GM21529 (cell line): ENCODE measurements at regions not wholly inside any gene's neighbourhood (a gene's known extent, or its start where the extent isn't known, plus 50 kb on each side); places are given as distances from the start of the nearest gene placed in this dataset.
"Not testable (repeated sequence)": the region's sequence is repeated elsewhere in the genome, so short reads cannot be mapped to it uniquely, and the experiment has no call there.

Source experiments
- ATAC-seq: cut with Tn5 transposase; IDR thresholded peaks from one replicate; pipeline ENCODE4 v1.9.1; 2021; ENCODE audit not compliant: unreplicated experiment

GRCh38 chr1:103353391-103353790 is 172.1 kb upstream of the RNPC3 start:
- no peak for ATAC-seq

- ATAC-seq, result no peak
Measured at GRCh38 chr1:103348136-103348535, 177.4 kb upstream of the RNPC3 start.

- no peak for ATAC-seq
Measured at GRCh38 chr1:103344930-103345329, 180.6 kb upstream of the RNPC3 start.

GRCh38 chr1:103341377-103341880 is 184.1 kb upstream of the RNPC3 start:
- peak; percentile 47 for ATAC-seq

- no peak for ATAC-seq
Measured at GRCh38 chr1:103337779-103338178, 187.7 kb upstream of the RNPC3 start.

- ATAC-seq, result no peak
Measured at GRCh38 chr1:103336408-103336807, 189.1 kb upstream of the RNPC3 start.

GRCh38 chr1:103333141-103333540 is 192.4 kb upstream of the RNPC3 start:
- ATAC-seq, result peak; percentile 91

- ATAC-seq, result peak; percentile 62
Measured at GRCh38 chr1:103327054-103327719, 198.3 kb upstream of the RNPC3 start.

GRCh38 chr1:103326595-103326994 is 198.9 kb upstream of the RNPC3 start:
- no peak for ATAC-seq

GRCh38 chr1:103309786-103310185 is 201.5 kb upstream of the COL11A1 start:
- no peak for ATAC-seq

GRCh38 chr1:103307751-103308150 is 199.4 kb upstream of the COL11A1 start:
- no peak for ATAC-seq

- ATAC-seq, result no peak
Measured at GRCh38 chr1:103283841-103284669, 175.7 kb upstream of the COL11A1 start.

GRCh38 chr1:103283371-103283770 is 175.0 kb upstream of the COL11A1 start:
- no peak for ATAC-seq

- ATAC-seq, result no peak
Measured at GRCh38 chr1:103275725-103276124, 167.4 kb upstream of the COL11A1 start.

GRCh38 chr1:103274886-103275285 is 166.6 kb upstream of the COL11A1 start:
- no peak for ATAC-seq

GRCh38 chr1:103273106-103273505 is 164.8 kb upstream of the COL11A1 start:
- no peak for ATAC-seq

- not testable (repeated sequence) for ATAC-seq
Measured at GRCh38 chr1:103271471-103271870, 163.1 kb upstream of the COL11A1 start.

- no peak for ATAC-seq
Measured at GRCh38 chr1:103267893-103268292, 159.6 kb upstream of the COL11A1 start.

- ATAC-seq, result no peak
Measured at GRCh38 chr1:103267266-103267665, 158.9 kb upstream of the COL11A1 start.

GRCh38 chr1:103266036-103266435 is 157.7 kb upstream of the COL11A1 start:
- ATAC-seq, result no peak

- ATAC-seq, result no peak
Measured at GRCh38 chr1:103265551-103265950, 157.2 kb upstream of the COL11A1 start.

GRCh38 chr1:103259982-103260381 is 151.7 kb upstream of the COL11A1 start:
- ATAC-seq, result no peak
